Neural progenitor cell (in vitro differentiated cells): ENCODE measurements at regions not wholly inside any gene's neighbourhood (a gene's known extent, or its start where the extent isn't known, plus 50 kb on each side); places are given as distances from the start of the nearest gene placed in this dataset.
"Not testable (repeated sequence)": the region's sequence is repeated elsewhere in the genome, so short reads cannot be mapped to it uniquely, and the experiment has no call there.

Source experiments
- DNase-seq: peaks from one replicate; pipeline ENCODE4 v3.0.0-alpha.2; 2016; ENCODE audit warnings: low spot score
- H2AFZ ChIP-seq: fragments of 200-600 bp; sonication (generic); replicated peaks from 2 replicates; pipeline ENCODE4 v1.6.1; 2016; ENCODE audit warnings: antibody characterized with exemption
- H3F3A ChIP-seq: fragments of 200-600 bp; sonication (generic); 2 replicates; pipeline ENCODE4 v1.6.1; 2016; ENCODE audit warnings: antibody characterized with exemption, low read depth
- H3K27ac ChIP-seq: fragments of 200-600 bp; sonication (generic); 2 replicates; pipeline ENCODE4 v1.5.1; 2016; ENCODE audit warnings: mild to moderate bottlenecking
- H3K27me3 ChIP-seq: fragments of 200-600 bp; sonication (generic); 2 replicates; pipeline ENCODE4 v1.6.1; 2016; ENCODE audit warnings: mild to moderate bottlenecking, moderate library complexity
- H3K36me3 ChIP-seq: fragments of 200-600 bp; sonication (generic); 2 replicates; pipeline ENCODE4 v1.5.1; 2016
- H3K4me1 ChIP-seq: fragments of 200-600 bp; sonication (generic); 2 replicates; pipeline ENCODE4 v1.6.1; 2016; ENCODE audit warnings: mixed run types
- H3K4me2 ChIP-seq: fragments of 200-600 bp; sonication (generic); 2 replicates; pipeline ENCODE4 v1.6.1; 2016
- H3K4me3 ChIP-seq: fragments of 200-600 bp; sonication (generic); 2 replicates; pipeline ENCODE4 v1.5.1; 2016
- H3K79me2 ChIP-seq: fragments of 200-600 bp; sonication (generic); 2 replicates; pipeline ENCODE4 v1.6.1; 2016; ENCODE audit warnings: low read depth
- H3K9ac ChIP-seq: fragments of 200-600 bp; sonication (generic); 2 replicates; pipeline ENCODE4 v1.6.1; 2016
- H3K9me3 ChIP-seq: fragments of 200-600 bp; sonication (generic); 2 replicates; pipeline ENCODE4 v1.5.1; 2016; ENCODE audit warnings: low read depth
- H4K20me1 ChIP-seq: fragments of 200-600 bp; sonication (generic); 2 replicates; pipeline ENCODE4 v1.6.1; 2016; ENCODE audit warnings: low read depth
- H3K27ac Mint-ChIP-seq: 3 replicates; pipeline ENCODE4 v1.8.0; 2021; ENCODE audit warnings: mixed read lengths
- H3K27me3 Mint-ChIP-seq: 2 replicates; pipeline ENCODE4 v1.8.0; 2022; ENCODE audit warnings: low read depth, mild to moderate bottlenecking, inconsistent platforms, moderate library complexity, mixed read lengths; ENCODE audit not compliant: insufficient read depth
- H3K36me3 Mint-ChIP-seq: 3 replicates; pipeline ENCODE4 v1.8.0; 2021; ENCODE audit warnings: mixed read lengths
- H3K4me1 Mint-ChIP-seq: 3 replicates; pipeline ENCODE4 v1.8.0; 2021; ENCODE audit warnings: mixed read lengths
- H3K4me3 Mint-ChIP-seq: 3 replicates; pipeline ENCODE4 v1.8.0; 2021; ENCODE audit warnings: mild to moderate bottlenecking, moderate library complexity, mixed read lengths
- H3K9me3 Mint-ChIP-seq: 3 replicates; pipeline ENCODE4 v1.8.0; 2020; ENCODE audit warnings: mixed read lengths
- EZH2 ChIP-seq: fragments of 200-600 bp; sonication (generic); IDR thresholded peaks from 2 replicates; pipeline ENCODE4 v1.6.1; 2017; ENCODE audit warnings: antibody characterized with exemption, mild to moderate bottlenecking, moderate library complexity
- EZH2phosphoT487 ChIP-seq: fragments of 200-600 bp; sonication (generic); IDR thresholded peaks from 2 replicates; pipeline ENCODE4 v1.6.1; 2017; ENCODE audit warnings: antibody characterized with exemption
- TF ChIP-seq, protein P1 (sequence below): fragments of 200-600 bp; sonication (generic); IDR thresholded peaks from 2 replicates; pipeline ENCODE4 v1.5.1; 2017; ENCODE audit warnings: antibody characterized with exemption, mild to moderate bottlenecking

DNA sequence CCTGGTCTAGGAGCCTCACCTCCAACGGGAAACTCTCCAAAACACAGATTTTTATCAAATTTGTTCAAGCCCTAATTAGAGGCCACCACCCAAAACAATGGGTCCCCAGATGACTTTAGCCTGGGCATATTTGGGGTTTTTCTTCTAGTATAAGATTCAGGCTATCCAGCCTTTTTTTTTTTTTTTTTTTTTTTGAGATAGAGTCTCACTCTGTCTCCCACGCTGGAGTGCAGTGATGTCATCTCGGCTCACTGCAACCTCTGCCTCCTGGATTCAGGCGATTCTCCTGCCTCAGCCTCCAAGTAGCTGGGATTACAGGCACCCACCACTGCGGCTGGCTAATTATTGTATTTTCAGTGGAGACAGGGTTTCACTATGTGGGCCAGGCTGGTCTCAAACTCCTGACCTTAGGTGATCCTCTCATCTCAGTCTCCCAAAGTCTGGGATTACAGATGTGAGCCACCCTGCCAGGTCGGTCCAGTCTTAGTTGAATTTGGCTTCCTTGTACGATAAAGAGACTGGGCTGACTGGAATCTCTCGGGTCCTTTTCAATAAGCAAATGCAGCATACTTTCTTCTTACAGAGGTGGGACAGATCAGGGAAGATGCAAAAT is 91.4 kb upstream of the KLF6 start:
- Histone ChIP-seq H3K27ac (no peak overlapping the region), H3K4me1 (peaks cover 4% of the 10 kb centered on the region), H4K20me1 (no peaks in the 10 kb centered on the region), H3K4me3 (no peak overlapping the region), H3K79me2 (no peaks in the 10 kb centered on the region), H3K4me2 (no peak overlapping the region), H3K36me3 (no peaks in the 10 kb centered on the region), H3K9ac (no peak overlapping the region), H3F3A (no peaks in the 10 kb centered on the region), H3K9me3 (no peaks in the 10 kb centered on the region), H3K27me3 (no peaks in the 10 kb centered on the region), H2AFZ (no peak overlapping the region)
- no peak overlapping the region for H3K27ac Mint-ChIP-seq
- H3K9me3 Mint-ChIP-seq: no peaks in the 10 kb centered on the region
- peaks cover 2% of the 10 kb centered on the region for H3K27me3 Mint-ChIP-seq
- H3K4me3 Mint-ChIP-seq: no peak overlapping the region
- H3K36me3 Mint-ChIP-seq: no peaks in the 10 kb centered on the region
- TF ChIP-seq, protein P1, sequence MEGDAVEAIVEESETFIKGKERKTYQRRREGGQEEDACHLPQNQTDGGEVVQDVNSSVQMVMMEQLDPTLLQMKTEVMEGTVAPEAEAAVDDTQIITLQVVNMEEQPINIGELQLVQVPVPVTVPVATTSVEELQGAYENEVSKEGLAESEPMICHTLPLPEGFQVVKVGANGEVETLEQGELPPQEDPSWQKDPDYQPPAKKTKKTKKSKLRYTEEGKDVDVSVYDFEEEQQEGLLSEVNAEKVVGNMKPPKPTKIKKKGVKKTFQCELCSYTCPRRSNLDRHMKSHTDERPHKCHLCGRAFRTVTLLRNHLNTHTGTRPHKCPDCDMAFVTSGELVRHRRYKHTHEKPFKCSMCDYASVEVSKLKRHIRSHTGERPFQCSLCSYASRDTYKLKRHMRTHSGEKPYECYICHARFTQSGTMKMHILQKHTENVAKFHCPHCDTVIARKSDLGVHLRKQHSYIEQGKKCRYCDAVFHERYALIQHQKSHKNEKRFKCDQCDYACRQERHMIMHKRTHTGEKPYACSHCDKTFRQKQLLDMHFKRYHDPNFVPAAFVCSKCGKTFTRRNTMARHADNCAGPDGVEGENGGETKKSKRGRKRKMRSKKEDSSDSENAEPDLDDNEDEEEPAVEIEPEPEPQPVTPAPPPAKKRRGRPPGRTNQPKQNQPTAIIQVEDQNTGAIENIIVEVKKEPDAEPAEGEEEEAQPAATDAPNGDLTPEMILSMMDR: no peak
- no peak for TF ChIP-seq EZH2phosphoT487
- TF ChIP-seq EZH2: no peak
- peaks cover 21% of the 10 kb centered on the region for H3K4me1 Mint-ChIP-seq
- no peak for DNase-seq

DNA sequence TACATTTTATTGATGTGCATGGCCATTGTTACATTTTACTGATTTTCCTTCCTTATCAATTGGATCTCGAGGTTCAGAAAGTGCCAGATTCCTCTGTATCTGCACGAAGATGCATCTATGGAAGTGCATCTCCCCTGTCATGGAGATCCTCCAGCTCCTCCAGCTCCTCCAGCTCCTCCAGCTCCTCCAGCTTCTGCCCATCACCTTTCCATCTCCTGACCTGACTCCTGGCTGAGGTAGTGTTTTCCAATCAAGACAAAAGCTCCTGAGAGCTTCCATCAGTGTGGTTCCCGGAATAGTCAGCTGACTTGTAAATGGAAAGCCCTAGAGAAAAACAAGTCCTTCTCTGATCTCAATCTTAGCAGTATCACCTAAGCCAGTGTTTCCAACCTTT is 90.8 kb upstream of the KLF6 start:
- Histone ChIP-seq H3K4me3 (no peak overlapping the region), H3F3A (no peaks in the 10 kb centered on the region), H3K36me3 (no peaks in the 10 kb centered on the region), H3K9ac (no peak overlapping the region), H3K27ac (no peak overlapping the region), H3K9me3 (no peaks in the 10 kb centered on the region), H3K27me3 (no peaks in the 10 kb centered on the region), H3K79me2 (no peaks in the 10 kb centered on the region), H3K4me1 (peaks cover 8% of the 10 kb centered on the region), H2AFZ (no peak overlapping the region), H3K4me2 (no peak overlapping the region), H4K20me1 (no peaks in the 10 kb centered on the region)
- Mint-ChIP-seq H3K27ac (no peak overlapping the region), H3K9me3 (no peaks in the 10 kb centered on the region), H3K4me3 (no peak overlapping the region), H3K4me1 (peaks cover 21% of the 10 kb centered on the region), H3K36me3 (no peaks in the 10 kb centered on the region), H3K27me3 (peaks cover 2% of the 10 kb centered on the region)
- DNase-seq: no peak
- TF ChIP-seq EZH2: no peak
- no peak for TF ChIP-seq EZH2phosphoT487
- TF ChIP-seq, protein P1: no peak

DNA sequence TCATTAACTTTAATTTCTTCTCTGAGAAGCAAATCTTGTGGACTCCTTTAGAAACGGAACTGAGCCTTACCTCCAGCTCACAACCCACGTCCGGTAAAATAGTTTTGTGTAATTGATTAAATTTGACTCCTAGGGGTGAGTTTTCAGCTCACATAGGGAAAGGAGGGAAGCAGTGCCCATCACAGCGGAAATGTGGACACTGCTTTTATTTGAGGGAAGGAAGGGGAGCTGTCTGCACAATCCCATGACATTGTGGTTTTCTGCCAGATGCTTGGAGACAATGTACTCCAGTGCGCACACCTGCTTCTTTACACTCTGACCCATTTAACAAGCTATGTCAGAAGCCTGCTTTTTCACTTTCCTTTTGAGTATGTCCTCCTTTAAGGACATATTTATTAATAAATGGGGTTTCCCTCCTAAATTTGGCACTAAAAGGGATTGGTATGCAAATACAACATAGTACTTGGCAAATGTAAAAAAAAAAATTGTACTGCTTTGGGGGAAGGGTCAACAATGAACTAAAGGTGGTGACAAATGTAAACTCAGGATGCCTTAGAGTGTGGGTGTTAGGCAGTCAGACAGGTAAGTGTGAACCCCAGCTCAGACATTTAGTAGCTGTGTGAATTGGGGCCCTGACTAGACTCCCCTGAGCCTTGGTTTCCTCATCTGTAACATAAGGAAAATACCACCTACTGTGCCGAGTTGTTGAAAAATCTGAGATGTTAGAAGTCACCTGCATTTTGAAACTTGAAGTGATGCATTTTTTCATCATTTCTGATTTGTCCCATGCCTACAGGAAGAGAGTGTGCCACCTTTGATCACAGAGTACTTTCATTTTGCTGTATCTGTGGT is 90.2 kb upstream of the KLF6 start:
- no peak overlapping the region for H3K9ac ChIP-seq
- DNase-seq: no peak
- H3K4me2 ChIP-seq: no peak overlapping the region
- peak overlapping the region; percentile 53 for H3K27ac Mint-ChIP-seq
- TF ChIP-seq EZH2 (no peak), EZH2phosphoT487 (no peak)
- H3K9me3 Mint-ChIP-seq: no peaks in the 10 kb centered on the region
- H3F3A ChIP-seq: no peaks in the 10 kb centered on the region
- H3K79me2 ChIP-seq: no peaks in the 10 kb centered on the region
- H3K4me1 ChIP-seq: peaks cover 8% of the 10 kb centered on the region
- no peak overlapping the region for H3K27ac ChIP-seq
- no peaks in the 10 kb centered on the region for H3K9me3 ChIP-seq
- peaks cover 21% of the 10 kb centered on the region for H3K4me1 Mint-ChIP-seq
- peaks cover 2% of the 10 kb centered on the region for H3K27me3 Mint-ChIP-seq
- no peaks in the 10 kb centered on the region for H3K36me3 ChIP-seq
- no peak overlapping the region for H2AFZ ChIP-seq
- H3K4me3 ChIP-seq: no peak overlapping the region
- H3K27me3 ChIP-seq: no peaks in the 10 kb centered on the region
- no peaks in the 10 kb centered on the region for H3K36me3 Mint-ChIP-seq
- H3K4me3 Mint-ChIP-seq: no peak overlapping the region
- no peaks in the 10 kb centered on the region for H4K20me1 ChIP-seq

DNA sequence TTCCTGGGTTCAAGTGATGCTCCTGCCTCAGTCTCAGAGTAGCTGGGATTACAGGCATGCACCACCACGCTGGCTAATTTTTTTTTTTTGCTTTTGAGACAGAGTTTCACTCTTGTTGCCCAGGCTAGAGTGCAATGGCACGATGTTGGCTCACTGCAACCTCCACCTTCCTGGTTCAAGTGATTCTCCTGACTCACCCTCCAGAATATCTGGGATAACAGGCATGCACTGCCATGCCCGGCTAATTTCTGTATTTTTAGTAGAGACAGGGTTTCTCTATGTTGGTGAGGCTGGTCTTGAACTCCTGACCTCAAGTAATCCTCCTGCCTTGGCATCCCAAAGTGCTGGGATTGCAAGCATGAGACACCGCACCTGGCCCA is 89.6 kb upstream of the KLF6 start:
- H3K27ac Mint-ChIP-seq: peak overlapping the region; percentile 53
- H3K27ac ChIP-seq, H3K27me3 ChIP-seq: not testable (repeated sequence)

More for the DNA sequence above, 89.6 kb upstream of the KLF6 start:
- H3K4me3 ChIP-seq, H4K20me1 ChIP-seq, H3K9me3 ChIP-seq, H3K27me3 Mint-ChIP-seq, H3K36me3 Mint-ChIP-seq, H3K79me2 ChIP-seq, H3K4me2 ChIP-seq, H3F3A ChIP-seq, H3K36me3 ChIP-seq, H3K9me3 Mint-ChIP-seq, H3K4me3 Mint-ChIP-seq, H2AFZ ChIP-seq, DNase-seq, H3K4me1 ChIP-seq, H3K9ac ChIP-seq: not testable (repeated sequence)
- H3K4me1 Mint-ChIP-seq: peaks cover 21% of the 10 kb centered on the region
